GM23338 (cell line): ENCODE measurements at regions not wholly inside any gene's neighbourhood (a gene's known extent, or its start where the extent isn't known, plus 50 kb on each side); places are given as distances from the start of the nearest gene placed in this dataset.
A peak's percentile ranks its signal among the peaks of the same experiment; 100 is the strongest.

Experiments
- ATAC-seq: fragments of 200-7000 bp; cut with Tn5 transposase; 3 replicates; pipeline ENCODE4 v1.9.1; 2020
- DNase-seq: peaks from one replicate; pipeline ENCODE4 v3.0.0-alpha.2; 2015; ENCODE audit warnings: low spot score
- H2AFZ ChIP-seq: fragments of 200-600 bp; sonication (generic); 2 replicates; pipeline ENCODE4 v1.8.0; 2016; ENCODE audit warnings: antibody characterized with exemption, mild to moderate bottlenecking, moderate library complexity
- H3F3A ChIP-seq: fragments of 200-600 bp; sonication (generic); replicated peaks from 2 replicates; pipeline ENCODE4 v1.8.0; 2017; ENCODE audit warnings: antibody characterized with exemption, mixed run types, low read depth
- H3K27ac ChIP-seq: fragments of 200-600 bp; sonication (generic); 2 replicates; pipeline ENCODE4 v1.6.1; 2016; ENCODE audit warnings: low read depth
- H3K27me3 ChIP-seq: fragments of 200-600 bp; sonication (generic); 2 replicates; pipeline ENCODE4 v1.8.0; 2016; ENCODE audit warnings: mild to moderate bottlenecking, mixed run types, moderate library complexity; ENCODE audit not compliant: insufficient read depth
- H3K36me3 ChIP-seq: fragments of 200-600 bp; sonication (generic); 2 replicates; pipeline ENCODE4 v1.8.0; 2016; ENCODE audit warnings: mild to moderate bottlenecking; ENCODE audit not compliant: insufficient read depth
- H3K4me1 ChIP-seq: fragments of 200-600 bp; sonication (generic); 2 replicates; pipeline ENCODE4 v1.8.0; 2016; ENCODE audit warnings: mild to moderate bottlenecking, moderate library complexity; ENCODE audit not compliant: insufficient read depth
- H3K4me2 ChIP-seq: fragments of 200-600 bp; sonication (generic); 2 replicates; pipeline ENCODE4 v1.7.1; 2017; ENCODE audit warnings: mixed run types
- H3K4me3 ChIP-seq: fragments of 200-600 bp; sonication (generic); 2 replicates; pipeline ENCODE4 v1.6.1; 2016; ENCODE audit warnings: mixed run types
- H3K79me2 ChIP-seq: fragments of 200-600 bp; sonication (generic); replicated peaks from 2 replicates; pipeline ENCODE4 v1.8.0; 2017; ENCODE audit warnings: mild to moderate bottlenecking; ENCODE audit not compliant: insufficient read depth
- H3K9me2 ChIP-seq: fragments of 200-600 bp; sonication (generic); 2 replicates; pipeline ENCODE4 v1.8.0; 2017; ENCODE audit not compliant: insufficient read depth
- H4K20me1 ChIP-seq: fragments of 200-600 bp; sonication (generic); replicated peaks from 2 replicates; pipeline ENCODE4 v1.8.0; 2017; ENCODE audit warnings: mild to moderate bottlenecking; ENCODE audit not compliant: insufficient read depth
- H3K27ac Mint-ChIP-seq: 2 replicates; pipeline ENCODE4 v1.8.0; 2020; ENCODE audit warnings: inconsistent platforms, mild to moderate bottlenecking, moderate library complexity, mixed read lengths
- H3K27me3 Mint-ChIP-seq: 3 replicates; pipeline ENCODE4 v1.8.0; 2022; ENCODE audit warnings: low read depth, mild to moderate bottlenecking, moderate library complexity, mixed read lengths, inconsistent platforms; ENCODE audit not compliant: insufficient read depth, poor library complexity
- H3K36me3 Mint-ChIP-seq: 3 replicates; pipeline ENCODE4 v1.8.0; 2021; ENCODE audit warnings: low read depth, mild to moderate bottlenecking, inconsistent platforms, moderate library complexity, mixed read lengths
- H3K4me1 Mint-ChIP-seq: 3 replicates; pipeline ENCODE4 v1.8.0; 2020; ENCODE audit warnings: mild to moderate bottlenecking, inconsistent platforms, mixed read lengths
- H3K4me3 Mint-ChIP-seq: 3 replicates; pipeline ENCODE4 v1.8.0; 2021; ENCODE audit warnings: moderate library complexity, mild to moderate bottlenecking, inconsistent platforms, mixed read lengths
- H3K9me3 Mint-ChIP-seq: 3 replicates; pipeline ENCODE4 v1.8.0; 2020; ENCODE audit warnings: moderate library complexity, mild to moderate bottlenecking, inconsistent platforms, mixed read lengths
- CREB1 ChIP-seq: fragments of 250-450 bp; sonication (Bioruptor Pico); IDR thresholded peaks from 2 replicates; pipeline ENCODE4 v1.5.0; 2020; ENCODE audit warnings: low read depth, mild to moderate bottlenecking, moderate library complexity
- CTCF ChIP-seq, 2 experiments: fragments of 200-600 bp in 1 of 2; sonication (generic) in 1 of 2; conservative IDR thresholded peaks; 2 replicates each; pipeline versions ENCODE4 v1.5.1 to v1.6.1; 2016 to 2017; ENCODE audit warnings: antibody characterized with exemption in 2 of 2, low read depth in 2 of 2, mild to moderate bottlenecking in 2 of 2, moderate library complexity in 1 of 2
- ETS1 ChIP-seq: IDR thresholded peaks from 2 replicates; pipeline ENCODE4 v1.6.1; 2016; ENCODE audit warnings: antibody characterized with exemption
- EZH2 ChIP-seq: fragments of 200-600 bp; sonication (generic); IDR thresholded peaks from one replicate; pipeline ENCODE4 v1.8.0; 2017; ENCODE audit warnings: antibody characterized with exemption, mild to moderate bottlenecking, low read depth; ENCODE audit not compliant: unreplicated experiment
- EZH2phosphoT487 ChIP-seq: fragments of 200-600 bp; sonication (generic); IDR thresholded peaks from one replicate; pipeline ENCODE4 v1.8.1; 2018; ENCODE audit warnings: antibody characterized with exemption; ENCODE audit not compliant: unreplicated experiment
- JUNB ChIP-seq: IDR thresholded peaks from one replicate; pipeline ENCODE4 v1.6.1; 2016; ENCODE audit warnings: antibody characterized with exemption; ENCODE audit not compliant: unreplicated experiment
- NANOG ChIP-seq: IDR thresholded peaks from 2 replicates; pipeline ENCODE4 v1.6.1; 2016; ENCODE audit warnings: antibody characterized with exemption, borderline replicate concordance
- POLR2AphosphoS5 ChIP-seq: IDR thresholded peaks from 2 replicates; pipeline ENCODE4 v1.6.1; 2016; ENCODE audit warnings: antibody characterized with exemption, low read depth
- STAT1 ChIP-seq: IDR thresholded peaks from one replicate; pipeline ENCODE4 v1.6.1; 2016; ENCODE audit warnings: antibody characterized with exemption; ENCODE audit not compliant: unreplicated experiment
- ZNF114 ChIP-seq: fragments of 250-450 bp; sonication (Bioruptor Pico); IDR thresholded peaks from 2 replicates; pipeline ENCODE4 v1.5.0; 2020; ENCODE audit warnings: mild to moderate bottlenecking, moderate library complexity
- ZNF331 ChIP-seq: fragments of 250-450 bp; sonication (Bioruptor Pico); IDR thresholded peaks from 2 replicates; pipeline ENCODE4 v1.5.0; 2020; ENCODE audit warnings: low read depth, mild to moderate bottlenecking, moderate library complexity
- ZNF462 ChIP-seq: fragments of 250-450 bp; sonication (Bioruptor Pico); IDR thresholded peaks from 2 replicates; pipeline ENCODE4 v1.5.0; 2020; ENCODE audit warnings: mild to moderate bottlenecking, moderate library complexity

GRCh38 chr2:45070113-45070652, 60.9 kb upstream of the SIX2 start:
- Histone ChIP-seq H3K4me2 (no peak overlapping the region), H3K4me3 (no peak overlapping the region), H3F3A (no peaks in the 10 kb centered on the region), H3K36me3 (no peaks in the 10 kb centered on the region), H3K27ac (no peak overlapping the region), H3K4me1 (peaks cover 12% of the 10 kb centered on the region), H3K27me3 (no peaks in the 10 kb centered on the region), H3K79me2 (no peaks in the 10 kb centered on the region), H3K9me2 (peaks cover 16% of the 10 kb centered on the region; the same call in 1 of the 2 replicates), H4K20me1 (no peaks in the 10 kb centered on the region), H2AFZ (no peak overlapping the region)
- ATAC-seq (peak; percentile 45), DNase-seq (peak; percentile 31)
- Mint-ChIP-seq H3K9me3 (peaks cover 7% of the 10 kb centered on the region), H3K27ac (no peak overlapping the region), H3K36me3 (peaks cover 7% of the 10 kb centered on the region; the same call in 2 of the 3 replicates), H3K4me1 (peaks cover 29% of the 10 kb centered on the region), H3K27me3 (peaks cover 13% of the 10 kb centered on the region), H3K4me3 (no peak overlapping the region)
- TF ChIP-seq POLR2AphosphoS5 (no peak), JUNB (no peak), STAT1 (no peak), EZH2 (no peak), NANOG (no peak), CREB1 (CRISPR knock-in tag) (no peak), EZH2phosphoT487 (no peak)

GRCh38 chr2:45069684-45070083, 60.4 kb upstream of the SIX2 start:
- Histone ChIP-seq H3F3A (no peaks in the 10 kb centered on the region), H3K36me3 (no peaks in the 10 kb centered on the region), H3K4me3 (no peak overlapping the region), H2AFZ (no peak overlapping the region), H4K20me1 (no peaks in the 10 kb centered on the region), H3K27ac (no peak overlapping the region), H3K4me1 (peaks cover 11% of the 10 kb centered on the region), H3K79me2 (no peaks in the 10 kb centered on the region), H3K27me3 (no peaks in the 10 kb centered on the region), H3K4me2 (no peak overlapping the region), H3K9me2 (peaks cover 15% of the 10 kb centered on the region; the same call in 1 of the 2 replicates)
- peaks cover 13% of the 10 kb centered on the region for H3K27me3 Mint-ChIP-seq
- H3K4me3 Mint-ChIP-seq: no peak overlapping the region
- ATAC-seq (no peak), DNase-seq (no peak)
- no peak overlapping the region for H3K27ac Mint-ChIP-seq
- H3K9me3 Mint-ChIP-seq: peaks cover 7% of the 10 kb centered on the region
- H3K4me1 Mint-ChIP-seq: peaks cover 29% of the 10 kb centered on the region
- H3K36me3 Mint-ChIP-seq: peaks cover 7% of the 10 kb centered on the region; the same call in 2 of the 3 replicates
- no peak for TF ChIP-seq ETS1
- TF ChIP-seq JUNB: no peak
- TF ChIP-seq NANOG: no peak
- TF ChIP-seq STAT1: no peak
- TF ChIP-seq EZH2: no peak
- TF ChIP-seq CREB1 (CRISPR knock-in tag): no peak
- TF ChIP-seq ZNF462 (CRISPR knock-in tag): no peak
- no peak for TF ChIP-seq EZH2phosphoT487
- TF ChIP-seq ZNF114 (CRISPR knock-in tag): no peak
- no peak for TF ChIP-seq CTCF (conservative IDR thresholded peaks at IDR 0.05; ENCODE audit: low read depth in 2 of 2)
- TF ChIP-seq ZNF331: no peak
- TF ChIP-seq POLR2AphosphoS5: no peak
